Erythroblast (primary cell): ENCODE measurements at regions not wholly inside any gene's neighbourhood (a gene's known extent, or its start where the extent isn't known, plus 50 kb on each side); places are given as distances from the start of the nearest gene placed in this dataset.

Experiments
- GATA1 ChIP-seq: IDR thresholded peaks from 2 replicates; pipeline ENCODE4 v1.6.1; 2011; ENCODE audit warnings: low read depth, mild to moderate bottlenecking, control low read depth, low read length, moderate library complexity
- POLR2A ChIP-seq: IDR thresholded peaks from 2 replicates; pipeline ENCODE4 v1.6.1; 2011; ENCODE audit warnings: mild to moderate bottlenecking, low read length

DNA sequence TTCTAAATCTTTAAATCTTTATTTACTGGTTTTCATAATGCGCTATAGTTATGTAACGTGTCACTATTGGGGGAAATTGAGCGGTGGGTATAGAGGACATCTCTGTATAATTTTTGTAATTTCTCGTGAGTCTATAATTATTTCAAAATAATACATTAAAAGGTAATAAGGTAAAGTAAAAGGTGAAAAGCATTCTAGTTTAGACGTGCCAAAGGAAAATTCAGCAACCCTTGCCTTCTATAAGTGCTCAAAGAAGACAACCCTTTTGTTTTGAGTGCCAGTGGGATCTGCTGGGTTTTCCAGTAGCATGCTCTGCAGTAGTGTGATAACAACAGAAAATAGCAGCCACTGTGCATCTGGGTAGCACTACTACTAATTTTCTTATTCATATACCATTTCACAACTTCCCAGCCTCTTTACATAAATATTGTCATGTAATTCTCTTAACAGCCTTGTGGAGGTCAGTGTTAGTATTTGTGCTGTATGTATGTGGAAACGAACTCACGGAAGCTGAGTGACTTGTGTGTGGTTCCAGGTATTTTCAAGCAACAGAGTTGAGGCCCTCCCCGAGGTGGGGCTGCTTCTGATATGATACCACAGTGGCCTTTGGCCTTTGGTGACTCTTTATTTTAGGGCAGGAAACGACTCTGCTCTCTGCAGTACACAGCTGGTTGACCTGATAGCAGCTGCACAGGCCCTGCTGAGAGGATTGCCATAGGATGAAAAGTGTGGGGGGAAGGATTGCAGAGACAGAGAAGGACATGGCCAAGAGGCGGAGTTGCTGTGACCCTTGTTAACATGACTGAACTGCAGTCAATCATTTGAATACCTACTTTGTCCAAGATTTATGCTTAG, 104.5 kb downstream of the TDRD15 start:
- TF ChIP-seq POLR2A = no peak
- TF ChIP-seq GATA1 = no peak
